PC-9 (cell line): ENCODE measurements at regions not wholly inside any gene's neighbourhood (a gene's known extent, or its start where the extent isn't known, plus 50 kb on each side); places are given as distances from the start of the nearest gene placed in this dataset.

Source experiments
- BruUV-seq: library from RNA; stranded (reverse); fragments of 400-500 nt; replicated peaks from 2 replicates; lab custom pipeline; 2021; lab: Mats Ljungman, UMichigan
- CTCF ChIA-PET: fragments of 300-600 bp; sonication (Branson Sonifier 250); formaldehyde crosslinking; loops from one replicate; lab custom pipeline; 2022; ENCODE audit warnings: antibody characterized with exemption; lab: Charles Lee
- POLR2A ChIA-PET: fragments of 300-600 bp; sonication (Branson Sonifier 250); formaldehyde crosslinking; loops from one replicate; lab custom pipeline; 2022; ENCODE audit warnings: antibody characterized with exemption; ENCODE audit not compliant: unreplicated experiment; lab: Charles Lee
- DNase-seq, 2 experiments: peaks; one replicate each; pipeline versions ENCODE4 v3.0.0 to v3.0.0-alpha.2; 2015 to 2022; ENCODE audit warnings: mixed read lengths in 1 of 2
- H2AFZ ChIP-seq: fragments of 200-600 bp; sonication (generic); 2 replicates; pipeline ENCODE4 v1.8.1; 2017; ENCODE audit warnings: antibody characterized with exemption
- H3F3A ChIP-seq: fragments of 200-600 bp; sonication (generic); 2 replicates; pipeline ENCODE4 v1.8.1; 2017; ENCODE audit warnings: antibody characterized with exemption, mild to moderate bottlenecking, low read depth; ENCODE audit not compliant: insufficient read depth
- H3K27ac ChIP-seq: fragments of 200-600 bp; sonication (generic); 2 replicates; pipeline ENCODE4 v1.6.1; 2016; ENCODE audit warnings: mixed run types
- H3K27me3 ChIP-seq: fragments of 200-600 bp; sonication (generic); 2 replicates; pipeline ENCODE4 v1.6.1; 2016; ENCODE audit warnings: low read depth, mixed run types; ENCODE audit not compliant: insufficient read depth
- H3K36me3 ChIP-seq: fragments of 200-600 bp; sonication (generic); 2 replicates; pipeline ENCODE4 v1.6.1; 2016; ENCODE audit warnings: low read depth, mixed run types
- H3K4me1 ChIP-seq: fragments of 200-600 bp; sonication (generic); replicated peaks from 2 replicates; pipeline ENCODE4 v1.6.1; 2016; ENCODE audit warnings: mixed run types; ENCODE audit not compliant: insufficient read depth
- H3K4me2 ChIP-seq: fragments of 200-600 bp; sonication (generic); 2 replicates; pipeline ENCODE4 v1.6.1; 2017; ENCODE audit warnings: mixed run types
- H3K4me3 ChIP-seq: fragments of 200-600 bp; sonication (generic); 2 replicates; pipeline ENCODE4 v1.6.1; 2016; ENCODE audit warnings: mixed run types
- H3K79me2 ChIP-seq: fragments of 200-600 bp; sonication (generic); 2 replicates; pipeline ENCODE4 v1.6.1; 2017; ENCODE audit warnings: low read depth, mixed run types
- H3K9me2 ChIP-seq: fragments of 200-600 bp; sonication (generic); 2 replicates; pipeline ENCODE4 v1.8.1; 2017; ENCODE audit warnings: mild to moderate bottlenecking; ENCODE audit not compliant: insufficient read depth
- H3K9me3 ChIP-seq: fragments of 200-600 bp; sonication (generic); 2 replicates; pipeline ENCODE4 v1.8.1; 2016; ENCODE audit warnings: low read depth; ENCODE audit not compliant: insufficient read depth
- H4K20me1 ChIP-seq: fragments of 200-600 bp; sonication (generic); 2 replicates; pipeline ENCODE4 v1.8.1; 2017; ENCODE audit not compliant: insufficient read depth
- CTCF ChIP-seq: fragments of 200-600 bp; sonication (generic); conservative IDR thresholded peaks from 2 replicates; pipeline ENCODE4 v1.6.1; 2017; ENCODE audit warnings: mixed run types, antibody characterized with exemption, mild to moderate bottlenecking, moderate library complexity
- EZH2 ChIP-seq: fragments of 200-600 bp; sonication (generic); IDR thresholded peaks from 2 replicates; pipeline ENCODE4 v1.8.0; 2017; ENCODE audit warnings: antibody characterized with exemption, low read depth
- intact Hi-C: fragments of 100-400 bp; cut with micrococcal nuclease; formaldehyde crosslinking; loops from one replicate; pipeline ENCODE4 v1.10.0; 2022; ENCODE audit not compliant: unreplicated experiment

GRCh38 chr16:13863075-13863765 lies 56.7 kb upstream of the ERCC4 start:
- DNase-seq, result no peak
- Histone ChIP-seq H3K9me2 (no peaks in the 10 kb centered on the region), H3K4me2 (no peak overlapping the region), H3K4me3 (no peak overlapping the region), H3K4me1 (no peaks in the 10 kb centered on the region), H2AFZ (no peak overlapping the region), H3K27ac (no peak overlapping the region), H4K20me1 (no peaks in the 10 kb centered on the region), H3K36me3 (no peaks in the 10 kb centered on the region), H3K27me3 (peaks cover 52% of the 10 kb centered on the region), H3K79me2 (no peaks in the 10 kb centered on the region), H3F3A (no peaks in the 10 kb centered on the region), H3K9me3 (peaks cover 5% of the 10 kb centered on the region; the same call in 1 of the 2 replicates)
- ChIA-PET POLR2A (no interaction called here), CTCF (no interaction called here)
- no peak for TF ChIP-seq CTCF
- TF ChIP-seq EZH2, result no peak
- intact Hi-C loops, result loop anchor here (10.0 kb wide), 1 partner anchor 1408 kb away; no protein-coding TSS in a partner anchor
- BruUV-seq, result no TSS peak

- CTCF ChIA-PET, result interaction anchor here (0.7 to 1.1 kb wide), 3 partner anchors 55 to 1436 kb away, joined by 3 to 4 read pairs (median 3); partner anchors contain the start of gene ERCC4
- Histone ChIP-seq H3K4me3 (no peak overlapping the region), H3K36me3 (no peaks in the 10 kb centered on the region), H3K4me2 (no peak overlapping the region), H2AFZ (no peak overlapping the region), H3K79me2 (no peaks in the 10 kb centered on the region), H4K20me1 (no peaks in the 10 kb centered on the region), H3K4me1 (no peaks in the 10 kb centered on the region), H3K9me2 (no peaks in the 10 kb centered on the region), H3K9me3 (peaks cover 5% of the 10 kb centered on the region; the same call in 1 of the 2 replicates), H3F3A (no peaks in the 10 kb centered on the region), H3K27ac (no peak overlapping the region), H3K27me3 (peaks cover 50% of the 10 kb centered on the region)
- TF ChIP-seq EZH2, result no peak
- no peak for TF ChIP-seq CTCF
- no TSS peak for BruUV-seq
- DNase-seq, result no peak
- intact Hi-C loops, result loop anchor here (10.0 kb wide), 1 partner anchor 1410 kb away; no protein-coding TSS in a partner anchor
- POLR2A ChIA-PET, result no interaction called here
These were observed 55.3 kb upstream of the ERCC4 start for GRCh38 chr16:13864689-13865088.

- H3K36me3 ChIP-seq, result no peaks in the 10 kb centered on the region
- no peak overlapping the region for H3K4me2 ChIP-seq
- DNase-seq, result peak; percentile 55 to 66
- H3K27me3 ChIP-seq, result peaks cover 45% of the 10 kb centered on the region
- no peaks in the 10 kb centered on the region for H3K4me1 ChIP-seq
- no peaks in the 10 kb centered on the region for H3F3A ChIP-seq
- intact Hi-C loops, result loop anchor here (1.0 to 10.0 kb wide), 2 partner anchors 53 to 1411 kb away; no protein-coding TSS in a partner anchor
- POLR2A ChIA-PET, result no interaction called here
- no peak overlapping the region for H3K4me3 ChIP-seq
- no peaks in the 10 kb centered on the region for H4K20me1 ChIP-seq
- H3K27ac ChIP-seq, result no peak overlapping the region
- CTCF ChIA-PET, result interaction anchor here (0.6 kb wide), 1 partner anchor 1418 kb away, joined by 6 read pairs; no protein-coding TSS in a partner anchor
- no peaks in the 10 kb centered on the region for H3K9me2 ChIP-seq
- no peak overlapping the region for H2AFZ ChIP-seq
- TF ChIP-seq EZH2 (no peak), CTCF (peak; percentile 68)
- peaks cover 5% of the 10 kb centered on the region; the same call in 1 of the 2 replicates for H3K9me3 ChIP-seq
- no peaks in the 10 kb centered on the region for H3K79me2 ChIP-seq
- BruUV-seq, result no TSS peak
These were observed 53.9 kb upstream of the ERCC4 start for GRCh38 chr16:13866073-13866472.
